Dermis microvascular lymphatic vessel endothelial cell (primary cell): ENCODE measurements at regions not wholly inside any gene's neighbourhood (a gene's known extent, or its start where the extent isn't known, plus 50 kb on each side); places are given as distances from the start of the nearest gene placed in this dataset.
A peak's percentile ranks its signal among the peaks of the same experiment; 100 is the strongest.

Source experiments
- DNase-seq, 2 donors: peaks; one replicate each; pipeline versions ENCODE4 v3.0.0 to v3.0.0-alpha.2; 2010; ENCODE audit warnings: low read depth in 2 of 2

GRCh38 chr7:115135146-115135545, 213.3 kb downstream of the MDFIC start:
- peak; percentile 15 to 75 for DNase-seq

- DNase-seq: no peak
Observed at GRCh38 chr7:115133248-115133647, 211.4 kb downstream of the MDFIC start.

- no peak for DNase-seq
Observed at GRCh38 chr7:115132096-115132495, 210.2 kb downstream of the MDFIC start.

- no peak for DNase-seq
Observed at GRCh38 chr7:115128154-115128553, 206.3 kb downstream of the MDFIC start.

- DNase-seq: peak in 1 of 2 donors; percentile 19
Observed at GRCh38 chr7:115127399-115128021, 205.6 kb downstream of the MDFIC start.

- no peak for DNase-seq
Observed at GRCh38 chr7:115125750-115126149, 203.9 kb downstream of the MDFIC start.

GRCh38 chr7:115125312-115125711, 203.4 kb downstream of the MDFIC start:
- DNase-seq: no peak

GRCh38 chr7:115124409-115124939, 202.6 kb downstream of the MDFIC start:
- no peak for DNase-seq

- DNase-seq: no peak
Observed at GRCh38 chr7:115123441-115123840, 201.5 kb downstream of the MDFIC start.

- DNase-seq: peak in 1 of 2 donors; percentile 25
Observed at GRCh38 chr7:115122388-115122787, 200.5 kb downstream of the MDFIC start.

- DNase-seq: no peak
Observed at GRCh38 chr7:115117748-115118147, 195.9 kb downstream of the MDFIC start.

- no peak for DNase-seq
Observed at GRCh38 chr7:115116773-115117715, 195.2 kb downstream of the MDFIC start.

GRCh38 chr7:115113776-115114175, 191.9 kb downstream of the MDFIC start:
- peak; percentile 39 to 86 for DNase-seq

- DNase-seq: no peak
Observed at GRCh38 chr7:115113131-115113530, 191.2 kb downstream of the MDFIC start.

- no peak for DNase-seq
Observed at GRCh38 chr7:115110523-115110922, 188.6 kb downstream of the MDFIC start.

- DNase-seq: no peak
Observed at GRCh38 chr7:115106316-115106715, 184.4 kb downstream of the MDFIC start.

- no peak for DNase-seq
Observed at GRCh38 chr7:115102738-115103137, 180.8 kb downstream of the MDFIC start.

- DNase-seq: no peak
Observed at GRCh38 chr7:115101199-115101598, 179.3 kb downstream of the MDFIC start.

GRCh38 chr7:115099906-115100305, 178.0 kb downstream of the MDFIC start:
- DNase-seq: peak; percentile 49 to 89

- DNase-seq: peak; percentile 12 to 72
Observed at GRCh38 chr7:115097175-115097671, 175.3 kb downstream of the MDFIC start.

GRCh38 chr7:115096262-115096661, 174.4 kb downstream of the MDFIC start:
- DNase-seq: no peak

- DNase-seq: peak in 1 of 2 donors; percentile 60
Observed at GRCh38 chr7:115094163-115094562, 172.3 kb downstream of the MDFIC start.
